ENCODE measurements at regions not wholly inside any gene's neighbourhood (a gene's known extent, or its start where the extent isn't known, plus 50 kb on each side); places are given as distances from the start of the nearest gene placed in this dataset.
"Not testable (repeated sequence)": the region's sequence is repeated elsewhere in the genome, so short reads cannot be mapped to it uniquely, and the experiment has no call there.

- not testable (repeated sequence) for DNase-seq
Observed at GRCh38 chr16:88232401-88233258, 150.1 kb upstream of the ZNF469 start.

DNA sequence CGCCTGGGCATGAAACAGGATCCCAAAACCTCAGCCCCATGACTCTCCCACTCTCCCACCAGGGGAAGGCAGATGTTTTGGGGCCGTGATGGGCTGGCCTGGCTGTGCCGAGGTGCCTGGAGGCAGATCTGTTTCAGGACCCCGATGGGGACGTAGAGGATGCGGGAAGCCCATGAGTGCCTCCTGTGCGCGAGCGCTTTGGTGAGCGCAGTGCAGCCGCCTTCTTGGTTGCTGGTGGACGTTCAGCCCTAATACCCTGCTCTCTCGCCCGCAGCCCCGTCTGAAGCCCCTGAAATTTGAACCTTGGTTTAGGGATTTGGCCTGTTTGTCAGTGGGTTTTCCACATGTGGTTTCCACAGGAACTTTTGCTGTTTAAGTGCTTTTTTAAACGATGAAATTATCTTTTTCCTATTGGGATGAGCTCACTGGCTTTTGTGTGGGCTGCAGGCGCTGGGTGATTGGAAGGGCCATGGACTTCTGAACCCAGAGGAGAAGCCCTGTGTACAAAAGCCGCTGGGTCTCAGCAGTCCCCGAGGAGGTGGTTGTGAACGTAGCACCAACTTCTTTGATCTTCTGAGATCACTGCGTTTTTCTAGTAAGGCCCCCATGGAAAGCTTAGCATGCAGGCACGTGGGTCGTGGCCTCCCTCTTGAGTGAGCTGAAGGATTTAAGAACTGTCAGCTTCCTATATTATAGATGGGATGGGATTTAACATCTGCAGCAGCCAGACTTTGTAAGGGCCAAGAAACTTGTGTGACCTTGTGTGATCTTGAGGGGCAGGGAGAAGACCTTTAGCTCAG, 148.9 kb upstream of the ZNF469 start:
- DNase-seq: not testable (repeated sequence)

DNA sequence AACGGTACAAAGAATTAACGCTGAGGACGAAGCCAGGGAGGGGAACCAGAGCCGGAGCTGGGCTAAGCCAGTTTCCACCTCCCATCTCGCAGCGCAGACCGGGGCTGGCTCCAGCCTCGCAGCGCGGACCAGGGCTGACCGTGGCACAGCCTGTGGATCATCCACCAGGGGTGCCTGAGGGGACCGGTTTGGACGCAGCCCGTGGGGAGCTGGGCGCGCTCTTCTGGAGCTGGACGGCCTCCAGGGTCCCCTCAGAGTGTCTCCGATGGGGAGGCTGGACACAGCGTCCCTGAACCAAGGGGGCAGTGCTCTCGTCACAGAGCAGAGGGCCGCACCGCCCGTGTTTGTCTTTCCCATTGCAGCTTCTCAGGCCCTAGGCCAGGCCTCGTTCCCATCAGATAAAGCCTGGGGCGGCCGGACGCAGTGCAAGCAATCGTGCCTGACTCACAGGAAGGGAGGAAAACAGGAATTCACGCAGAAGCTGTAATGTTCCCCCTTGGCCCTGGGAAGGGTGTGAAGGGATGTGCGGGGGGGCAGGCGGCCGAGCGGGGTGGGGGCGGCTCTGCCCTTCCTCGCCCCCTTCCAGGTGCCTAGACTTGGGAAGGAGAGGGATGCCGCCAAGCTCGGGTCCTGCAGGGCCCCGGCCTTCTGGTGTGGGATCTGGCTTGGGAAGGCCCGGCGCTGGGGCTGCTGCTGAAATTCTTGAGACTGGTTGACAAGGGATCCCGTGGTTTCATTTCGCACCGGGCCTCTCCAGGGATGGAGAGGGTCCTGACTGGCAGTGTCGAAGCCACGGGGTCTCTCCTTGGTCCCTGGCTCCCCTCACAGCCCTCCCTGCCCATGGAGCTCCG, 148.1 kb upstream of the ZNF469 start:
- not testable (repeated sequence) for DNase-seq

DNA sequence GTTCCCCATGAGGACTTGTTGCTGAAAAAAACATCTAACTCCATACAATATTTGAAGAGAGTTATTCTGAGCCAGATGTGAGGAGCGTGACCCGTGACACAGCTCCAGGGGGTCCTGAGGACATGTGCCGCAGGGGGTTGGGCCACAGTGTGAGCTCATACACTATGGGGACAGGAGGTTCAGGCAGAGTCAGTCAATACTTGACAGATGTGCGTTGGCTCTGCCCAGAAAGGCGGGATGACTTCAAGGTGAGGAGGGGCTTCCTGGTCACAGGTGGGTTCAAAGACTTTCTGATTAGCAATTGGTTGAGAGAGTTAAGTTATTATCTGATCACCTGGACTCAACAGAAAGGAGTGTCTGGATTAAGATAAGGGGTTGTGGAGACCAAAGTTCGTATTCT, 147.1 kb upstream of the ZNF469 start:
- DNase-seq: not testable (repeated sequence)

DNA sequence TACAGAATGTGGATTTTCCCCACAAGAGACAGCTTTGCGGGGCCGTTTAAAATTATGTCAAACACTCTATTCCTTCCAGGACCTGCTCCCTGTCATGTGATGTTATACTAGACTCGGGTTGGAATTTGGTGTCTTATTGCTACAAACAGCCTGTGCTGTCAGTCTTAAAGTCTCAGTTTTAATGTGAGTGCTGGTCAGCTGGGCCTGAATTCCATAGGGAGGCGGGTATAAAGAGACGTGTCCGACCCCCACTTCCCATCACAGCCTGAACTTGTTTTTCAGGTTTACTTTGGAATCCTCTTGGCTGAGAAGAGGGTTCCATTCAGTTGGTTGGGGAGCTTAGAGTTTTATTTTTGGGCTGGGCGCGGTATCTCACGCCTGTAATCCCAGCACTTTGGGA, 146.5 kb upstream of the ZNF469 start:
- DNase-seq: not testable (repeated sequence)

DNA sequence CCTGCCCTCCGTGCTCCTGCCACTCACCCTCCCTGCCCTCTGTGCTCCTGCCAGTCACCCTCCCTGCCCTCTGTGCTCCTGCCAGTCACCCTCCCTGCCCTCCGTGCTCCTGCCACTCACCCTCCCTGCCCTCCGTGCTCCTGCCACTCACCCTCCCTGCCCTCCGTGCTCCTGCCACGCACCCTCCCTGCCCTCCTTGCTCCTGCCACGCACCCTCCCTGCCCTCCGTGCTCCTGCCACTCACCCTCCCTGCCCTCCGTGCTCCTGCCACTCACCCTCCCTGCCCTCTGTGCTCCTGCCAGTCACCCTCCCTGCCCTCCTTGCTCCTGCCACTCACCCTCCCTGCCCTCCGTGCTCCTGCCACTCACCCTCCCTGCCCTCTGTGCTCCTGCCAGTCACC, 145.4 kb upstream of the ZNF469 start:
- DNase-seq: not testable (repeated sequence)

- DNase-seq: not testable (repeated sequence)
Observed at GRCh38 chr16:88237761-88238415, 144.9 kb upstream of the ZNF469 start.

- peak; percentile 66 for DNase-seq
Observed at GRCh38 chr16:88238732-88239274, 144.0 kb upstream of the ZNF469 start.

- not testable (repeated sequence) for DNase-seq
Observed at GRCh38 chr16:88240118-88240517, 142.6 kb upstream of the ZNF469 start.

DNA sequence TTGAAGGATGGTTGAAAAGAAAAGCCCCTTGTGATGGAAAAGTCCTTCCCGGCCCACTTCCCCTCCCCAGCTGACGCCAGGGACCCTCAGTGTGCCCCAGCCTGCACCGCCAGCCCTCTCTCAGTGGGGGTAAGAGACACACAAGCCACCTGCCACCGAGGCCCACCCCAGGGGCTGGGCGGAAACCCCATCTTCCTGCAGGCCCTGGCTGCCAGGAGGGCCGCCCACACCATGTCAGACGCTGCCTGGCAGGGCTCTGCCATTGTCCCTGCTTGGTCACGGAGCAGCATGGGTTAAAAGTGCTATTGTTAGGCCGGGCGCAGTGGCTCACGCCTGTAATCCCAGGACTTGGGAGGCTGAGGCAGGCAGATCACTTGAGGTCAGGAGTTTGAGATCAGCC, 142.0 kb upstream of the ZNF469 start:
- DNase-seq: not testable (repeated sequence)

- DNase-seq: not testable (repeated sequence)
Observed at GRCh38 chr16:88241404-88242311, 141.1 kb upstream of the ZNF469 start.

- DNase-seq: not testable (repeated sequence)
Observed at GRCh38 chr16:88242312-88243295, 140.2 kb upstream of the ZNF469 start.

DNA sequence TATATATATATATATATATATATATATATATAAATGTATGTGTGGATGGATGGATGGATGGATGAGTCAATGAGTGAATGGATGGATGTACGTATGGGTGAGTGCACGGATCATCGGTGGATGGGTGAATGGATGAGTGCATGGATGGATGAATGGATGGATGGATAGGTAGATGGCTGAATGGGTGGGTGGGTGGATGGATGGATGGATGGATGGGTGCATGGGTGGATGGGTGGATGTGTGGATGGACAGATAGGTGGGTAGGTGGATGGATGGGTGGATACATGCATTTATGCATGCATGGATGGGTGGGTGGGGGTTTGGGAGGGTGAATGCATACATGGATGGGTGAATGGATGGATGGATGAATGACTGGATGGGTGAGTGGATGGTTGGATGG, 138.8 kb upstream of the ZNF469 start:
- not testable (repeated sequence) for DNase-seq

- DNase-seq: not testable (repeated sequence)
Observed at GRCh38 chr16:88245241-88246081, 137.3 kb upstream of the ZNF469 start.

DNA sequence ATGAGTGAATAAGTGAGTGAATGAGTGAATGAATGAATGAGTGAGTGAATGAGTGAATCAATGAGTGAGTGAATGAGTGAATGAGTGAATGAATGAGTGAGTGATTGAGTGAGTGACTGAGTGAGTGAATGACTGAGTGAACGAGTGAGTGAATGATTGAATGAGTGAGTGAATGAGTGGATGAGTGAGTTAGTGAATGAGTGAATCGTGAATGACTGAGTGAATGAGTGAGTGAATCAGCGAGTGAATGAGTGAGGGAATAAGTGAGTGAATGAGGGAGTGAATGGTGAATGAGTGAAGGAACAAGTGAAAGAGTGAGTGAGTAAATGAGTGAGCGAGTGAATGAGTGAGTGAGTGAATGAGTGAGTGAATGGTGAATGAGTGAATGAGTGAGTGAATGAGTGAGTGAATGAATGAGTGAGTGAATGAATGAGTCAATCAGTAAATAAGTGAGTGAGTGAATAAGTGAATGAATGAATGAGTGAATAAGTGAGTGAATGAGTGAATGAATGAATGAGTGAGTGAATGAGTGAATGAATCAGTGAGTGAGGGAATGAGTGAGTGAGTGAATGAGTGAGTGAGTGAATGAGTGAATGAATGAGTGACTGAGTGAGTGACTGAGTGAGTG, 135.7 kb upstream of the ZNF469 start:
- DNase-seq: not testable (repeated sequence)

DNA sequence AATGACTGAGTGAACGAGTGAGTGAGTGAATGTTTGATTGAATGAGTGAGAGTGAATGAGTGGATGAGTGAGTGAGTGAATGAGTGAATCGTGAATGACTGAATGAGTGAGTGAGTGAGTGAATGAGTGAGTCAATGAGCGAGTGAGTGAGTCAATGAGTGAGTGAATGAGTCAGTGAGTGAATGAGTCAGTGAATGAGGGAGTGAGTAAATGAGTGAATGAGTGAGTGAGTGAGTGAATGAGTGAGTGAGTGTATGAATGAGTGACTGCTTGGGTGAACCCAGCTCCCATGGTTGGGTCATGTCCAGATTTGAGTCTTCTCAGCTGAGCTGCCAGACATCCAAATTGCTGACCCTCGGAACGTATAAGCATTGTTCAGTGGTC, 135.2 kb upstream of the ZNF469 start:
- not testable (repeated sequence) for DNase-seq

- not testable (repeated sequence) for DNase-seq
Observed at GRCh38 chr16:88248761-88249160, 134.0 kb upstream of the ZNF469 start.

- DNase-seq: not testable (repeated sequence)
Observed at GRCh38 chr16:88250381-88250780, 132.4 kb upstream of the ZNF469 start.
